Hematopoietic multipotent progenitor cell treated with erythropoietin and hydrocortisone succinate and interleukin-3 and kit ligand, for 6 days (in vitro differentiated cells): ENCODE measurements at regions not wholly inside any gene's neighbourhood (a gene's known extent, or its start where the extent isn't known, plus 50 kb on each side); places are given as distances from the start of the nearest gene placed in this dataset.

Experiments
- DNase-seq: peaks from one replicate; pipeline ENCODE4 v3.0.0-alpha.2; 2015

- no peak for DNase-seq
Measured at GRCh38 chr11:134714021-134714656, 302.1 kb upstream of the B3GAT1 start.

- no peak for DNase-seq
Measured at GRCh38 chr11:134712228-134713145, 300.4 kb upstream of the B3GAT1 start.

- no peak for DNase-seq
Measured at GRCh38 chr11:134711588-134711987, 299.5 kb upstream of the B3GAT1 start.

- DNase-seq = no peak
Measured at GRCh38 chr11:134710861-134711407, 298.9 kb upstream of the B3GAT1 start.

DNA sequence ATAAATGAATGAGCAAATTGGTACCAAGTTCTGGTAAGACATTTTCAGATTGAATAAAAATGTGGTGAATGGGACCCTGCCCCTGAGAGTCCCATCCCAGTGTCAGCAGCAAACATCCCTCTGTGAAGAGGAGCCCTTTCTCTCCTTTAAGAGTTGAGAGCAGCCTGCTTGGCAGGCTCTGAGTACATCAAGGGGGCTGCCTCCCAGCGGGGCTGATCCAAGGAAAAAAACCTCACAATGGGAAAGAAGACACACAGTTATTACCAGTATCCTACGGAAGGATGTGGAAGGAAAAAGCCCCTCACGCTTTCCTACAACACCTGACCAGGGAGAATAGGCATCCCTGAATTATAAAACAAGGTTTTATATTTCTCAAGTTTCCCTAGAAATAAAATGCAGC lies 293.8 kb upstream of the B3GAT1 start:
- no peak for DNase-seq

DNA sequence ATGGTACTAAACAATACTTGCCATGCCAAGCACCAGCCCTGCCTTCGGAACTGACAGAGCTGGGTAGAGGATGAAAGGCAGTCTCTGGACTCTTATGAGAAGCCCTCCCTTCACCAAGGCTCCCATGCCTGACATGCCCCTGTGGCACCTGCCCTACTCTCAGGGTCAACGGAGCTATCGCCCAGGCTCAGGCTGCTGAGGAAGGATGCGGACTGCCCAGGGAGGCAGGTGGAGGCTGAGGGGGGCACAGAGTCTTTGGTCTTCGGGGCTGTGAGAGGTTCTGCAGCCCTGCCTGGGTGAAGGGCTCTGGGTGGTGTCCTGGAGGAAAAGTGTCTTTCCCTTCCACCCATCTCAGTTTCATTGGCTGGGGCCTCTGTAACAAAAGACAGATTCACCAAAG lies 290.8 kb upstream of the B3GAT1 start:
- no peak for DNase-seq

DNA sequence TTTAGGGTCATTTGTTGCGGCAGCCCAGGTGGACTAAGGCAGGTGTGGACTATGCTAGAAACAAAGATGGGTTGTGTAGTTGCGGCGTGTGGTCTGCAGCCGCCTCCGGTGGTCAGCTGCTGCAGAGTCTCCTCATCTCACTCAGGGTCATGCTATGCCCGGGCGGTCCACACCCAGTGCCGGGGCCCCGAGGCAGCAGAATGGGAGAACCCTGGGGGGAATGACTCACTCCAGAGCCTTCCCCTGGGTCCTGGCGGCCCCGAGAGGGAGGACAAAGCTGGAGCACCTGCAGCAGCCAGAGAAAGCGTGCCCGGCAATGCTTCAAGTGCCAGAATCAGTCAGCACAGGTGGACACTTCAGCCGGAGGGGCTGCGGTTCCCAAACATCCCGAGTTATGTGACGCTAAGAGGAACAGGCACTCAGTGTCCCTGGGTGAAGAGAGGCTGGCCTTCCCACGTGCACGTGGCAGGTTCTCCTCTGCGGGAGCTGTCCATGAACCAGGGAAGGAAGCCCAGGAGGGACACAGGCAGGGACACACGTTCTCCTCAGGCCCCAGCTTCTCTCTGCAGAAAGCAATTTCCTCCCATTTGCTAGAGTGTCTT lies 289.6 kb upstream of the B3GAT1 start:
- no peak for DNase-seq

DNA sequence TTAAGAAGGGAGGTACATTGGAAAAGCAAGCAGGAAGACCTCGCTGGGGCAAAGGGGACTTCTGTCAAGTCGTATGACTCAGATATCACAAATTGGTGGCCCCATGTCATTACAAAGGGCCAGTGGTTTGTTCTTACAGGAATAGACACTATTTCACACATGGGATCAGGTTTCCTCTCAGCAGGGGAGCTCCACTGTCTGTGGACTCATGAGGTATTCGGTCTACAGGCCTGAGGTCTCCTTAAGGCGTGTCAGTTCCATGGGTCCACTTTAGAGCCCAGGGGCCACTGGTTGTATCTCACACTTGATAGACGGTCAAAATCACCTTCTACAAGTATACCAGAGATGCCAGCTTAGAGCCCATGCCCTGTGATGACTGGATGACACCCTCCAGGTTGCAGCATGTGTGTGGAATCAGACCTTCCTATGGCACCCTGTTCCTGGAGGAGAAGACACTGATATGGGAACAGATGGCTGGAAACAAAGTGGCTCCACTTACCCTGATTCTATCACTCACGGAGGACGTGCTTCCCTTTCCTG lies 288.1 kb upstream of the B3GAT1 start:
- no peak for DNase-seq

DNA sequence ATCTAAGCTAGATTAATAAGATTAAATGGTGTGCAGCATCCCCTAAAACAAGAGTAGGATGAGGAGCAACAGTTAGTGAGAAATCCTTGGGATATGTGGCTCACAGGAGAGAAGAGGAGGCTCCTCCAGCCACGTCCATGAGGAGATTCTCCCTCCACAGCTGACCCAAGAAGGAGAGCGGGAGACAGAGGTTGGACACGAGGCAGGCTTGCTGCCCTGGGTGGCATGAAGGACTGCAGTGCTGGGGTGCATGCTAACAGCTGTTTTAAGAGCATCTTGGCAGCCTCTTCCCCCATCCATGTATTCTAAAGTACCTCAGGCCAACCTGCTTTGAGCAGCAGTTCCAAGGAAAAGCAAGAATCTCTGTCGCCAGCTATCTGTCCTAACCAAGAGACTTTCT lies 284.4 kb upstream of the B3GAT1 start:
- no peak for DNase-seq

GRCh38 chr11:134691985-134692384 lies 279.9 kb upstream of the B3GAT1 start:
- DNase-seq = no peak

- no peak for DNase-seq
Measured at GRCh38 chr11:134691295-134691873, 279.3 kb upstream of the B3GAT1 start.

DNA sequence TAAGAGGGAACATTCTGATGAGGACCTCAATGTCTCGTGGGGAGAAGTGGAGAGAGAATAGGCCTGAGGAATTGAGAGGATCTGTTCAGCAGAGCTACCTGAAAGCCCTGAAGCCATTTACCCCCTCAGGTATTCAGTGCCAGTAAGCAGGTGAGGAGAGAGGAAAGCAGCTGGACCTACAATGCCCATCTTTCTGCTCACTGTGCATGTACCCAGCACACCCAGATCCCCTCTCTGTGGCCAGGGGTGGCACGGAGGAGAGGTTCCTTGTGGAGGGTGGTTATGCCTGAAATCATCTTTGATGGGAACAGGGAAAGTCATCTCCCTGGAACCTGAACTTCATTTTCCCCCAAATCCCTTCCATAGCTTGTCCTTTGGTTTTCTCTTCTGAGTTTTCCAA lies 277.8 kb upstream of the B3GAT1 start:
- no peak for DNase-seq

- no peak for DNase-seq
Measured at GRCh38 chr11:134687548-134687947, 275.5 kb upstream of the B3GAT1 start.

DNA sequence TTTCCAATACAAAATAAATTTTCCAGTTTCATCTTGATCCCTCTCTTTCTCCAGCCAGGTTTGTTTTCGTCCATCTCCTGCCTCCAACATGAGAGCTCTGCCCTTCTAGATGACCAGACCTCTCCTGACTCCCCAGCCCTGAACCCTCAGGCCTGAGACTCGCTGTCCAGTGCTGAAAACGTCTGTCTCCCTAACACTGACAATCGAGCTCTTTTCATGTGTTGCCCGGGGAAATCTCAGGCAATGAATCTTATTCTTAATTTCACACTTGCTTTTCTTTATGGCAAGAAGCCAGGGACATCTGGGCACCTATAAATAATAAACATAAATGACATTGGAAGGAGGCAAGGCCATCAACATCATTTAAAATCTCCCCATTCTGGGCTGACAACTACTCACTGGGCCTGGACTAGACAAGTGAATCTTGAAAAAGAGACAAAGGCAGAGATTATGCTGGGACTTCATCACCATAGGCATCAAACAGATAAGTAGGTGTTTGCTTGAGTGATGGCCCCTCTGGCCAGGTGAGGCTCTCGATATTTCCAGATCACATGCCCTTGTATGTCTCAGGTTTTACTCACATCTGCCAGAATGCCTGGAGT lies 274.5 kb upstream of the B3GAT1 start:
- no peak for DNase-seq

DNA sequence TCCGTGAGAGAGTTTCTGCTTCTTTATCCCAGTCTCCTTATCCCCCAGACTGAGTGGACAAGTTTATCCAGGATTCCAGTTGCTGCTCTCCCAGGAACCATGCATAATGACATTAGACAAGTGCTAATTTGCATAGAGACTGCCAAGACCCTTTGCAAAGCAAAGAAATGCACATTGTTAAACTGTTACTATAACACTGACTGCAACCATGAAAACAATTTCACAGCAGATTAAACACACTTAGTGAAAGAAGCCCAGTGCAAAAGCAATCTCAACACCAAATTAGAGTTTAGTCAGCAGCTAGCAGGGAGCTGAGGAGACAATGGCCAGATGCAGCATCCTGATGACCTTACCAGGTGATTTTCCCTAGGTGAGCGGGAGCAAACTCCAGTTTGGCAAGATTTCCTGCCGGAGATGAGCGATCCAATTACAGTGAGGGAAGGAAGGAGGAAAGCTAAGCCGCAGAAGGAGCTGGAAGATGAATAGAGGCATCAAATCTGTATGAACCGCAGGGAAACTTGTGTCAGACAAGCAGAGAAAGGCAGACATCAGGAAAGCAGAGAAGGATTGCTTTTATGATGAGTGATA lies 273.8 kb upstream of the B3GAT1 start:
- DNase-seq = no peak

DNA sequence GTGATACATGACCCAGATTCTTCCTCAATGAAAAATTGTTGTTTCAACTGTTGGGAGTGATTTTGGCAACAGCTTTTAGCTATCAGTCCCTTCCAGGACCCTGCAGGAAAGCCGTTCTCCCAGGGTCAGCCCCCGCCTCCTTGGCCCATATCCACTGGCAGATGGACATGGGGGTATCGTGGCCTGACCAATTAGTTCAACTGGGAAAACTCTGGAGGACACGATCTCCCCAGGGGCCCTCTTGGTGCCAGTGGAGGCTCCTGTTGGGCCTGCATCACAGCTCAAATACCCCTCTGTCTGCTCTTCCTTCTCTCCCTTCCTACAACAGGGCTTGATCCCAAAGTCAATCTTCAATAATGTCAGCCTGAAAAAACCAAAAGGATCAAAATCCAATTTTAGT lies 272.5 kb upstream of the B3GAT1 start:
- DNase-seq = no peak

DNA sequence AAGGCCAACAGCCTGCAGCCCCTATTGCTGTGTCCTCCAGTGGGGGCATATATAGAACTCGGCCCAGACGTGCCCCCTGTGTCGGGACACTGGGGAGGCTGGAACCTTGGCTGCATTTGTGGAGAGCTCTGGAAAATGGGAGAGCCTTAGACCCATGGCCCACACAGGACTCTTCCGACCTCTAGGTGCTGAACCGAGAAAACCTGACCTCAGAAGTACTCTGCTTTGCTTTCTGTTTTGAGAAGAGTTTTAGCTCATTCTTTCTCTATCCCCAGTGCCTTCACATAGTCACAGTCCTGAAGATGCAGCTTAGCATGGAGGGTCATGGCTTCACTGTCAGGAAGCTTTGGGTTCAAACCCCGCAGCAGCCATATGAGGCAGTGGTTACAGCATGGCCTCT lies 271.8 kb upstream of the B3GAT1 start:
- DNase-seq = no peak

DNA sequence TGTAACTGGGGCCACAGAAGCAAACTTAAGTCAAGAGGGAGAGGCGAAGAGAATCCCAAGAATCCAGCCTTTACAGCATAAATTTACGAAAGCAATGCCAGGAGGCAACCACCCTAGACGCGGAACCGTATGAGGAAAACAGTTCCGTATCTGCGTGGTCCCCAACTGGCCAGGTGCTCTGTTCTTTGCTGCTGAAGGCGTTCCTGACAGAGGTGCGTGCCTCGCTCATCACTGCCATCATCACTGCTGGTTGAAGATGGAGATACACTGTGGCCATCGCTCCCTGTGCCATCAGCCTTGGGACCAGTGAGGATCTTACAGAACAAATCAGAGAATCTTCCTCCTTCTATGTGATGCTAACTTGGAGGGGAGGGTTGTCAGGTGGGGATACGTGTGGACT lies 270.5 kb upstream of the B3GAT1 start:
- DNase-seq = no peak

- DNase-seq = no peak
Measured at GRCh38 chr11:134679592-134679991, 267.6 kb upstream of the B3GAT1 start.

DNA sequence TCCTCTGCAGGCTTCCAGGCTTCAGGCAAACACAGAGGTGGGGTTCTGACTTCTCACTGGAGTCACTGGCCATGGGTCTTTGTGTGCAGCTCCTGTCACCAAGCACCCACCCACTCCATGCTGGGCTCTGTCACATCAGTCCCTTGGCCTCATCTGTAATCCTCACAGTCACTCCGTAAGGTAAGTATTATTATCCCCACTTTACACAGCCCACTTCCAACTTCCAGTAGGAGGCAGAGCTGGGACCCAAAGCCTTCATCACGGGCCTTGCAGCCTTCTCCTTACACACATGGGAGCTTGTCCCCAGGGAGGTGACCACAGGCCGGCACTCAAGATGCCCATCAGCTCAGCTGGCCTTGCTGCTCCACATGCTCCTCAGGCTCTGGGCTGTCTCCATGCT lies 266.7 kb upstream of the B3GAT1 start:
- DNase-seq = no peak

- DNase-seq = no peak
Measured at GRCh38 chr11:134677891-134678551, 266.0 kb upstream of the B3GAT1 start.

GRCh38 chr11:134677397-134677822 lies 265.4 kb upstream of the B3GAT1 start:
- DNase-seq = no peak
